Spleen (tissue), 11 donors: ENCODE measurements at regions not wholly inside any gene's neighbourhood (a gene's known extent, or its start where the extent isn't known, plus 50 kb on each side); places are given as distances from the start of the nearest gene placed in this dataset.

Experiments
- DNase-seq: peaks from one replicate; pipeline ENCODE4 v3.0.0-alpha.2; 2020
- H3K27ac ChIP-seq, 8 donors: fragments of 200-600 bp; sonication (generic) in 7 of 8; 1 replicate in 4 of 8; 2 replicates in 4 of 8; pipeline versions ENCODE4 v1.5.0 to v1.8.0; 2016 to 2021; ENCODE audit warnings: inconsistent platforms in 4 of 8, mild to moderate bottlenecking in 4 of 8, moderate library complexity in 1 of 8
- H3K27me3 ChIP-seq, 7 donors: fragments of 200-600 bp; sonication (generic) in 6 of 7; replicated peaks in 1 of 7; 1 replicate in 4 of 7; 2 replicates in 3 of 7; pipeline versions ENCODE4 v1.5.0 to v1.8.0; 2016 to 2021; ENCODE audit warnings: inconsistent platforms in 3 of 7, mild to moderate bottlenecking in 1 of 7
- H3K36me3 ChIP-seq, 6 donors: fragments of 200-600 bp; sonication (generic) in 5 of 6; 1 replicate in 4 of 6; 2 replicates in 2 of 6; pipeline versions ENCODE4 v1.5.0 to v1.8.0; 2016 to 2021; ENCODE audit warnings: inconsistent platforms in 2 of 6
- H3K4me1 ChIP-seq, 6 donors: fragments of 200-600 bp; sonication (generic) in 5 of 6; 1 replicate in 3 of 6; 2 replicates in 3 of 6; pipeline versions ENCODE4 v1.5.0 to v1.8.0; 2016 to 2021; ENCODE audit warnings: inconsistent platforms in 3 of 6
- H3K4me3 ChIP-seq, 8 donors: fragments of 200-600 bp; sonication (generic) in 7 of 8; 1 replicate in 4 of 8; 2 replicates in 4 of 8; pipeline versions ENCODE4 v1.5.0 to v1.8.0; 2016 to 2021; ENCODE audit warnings: inconsistent platforms in 4 of 8, mild to moderate bottlenecking in 4 of 8, moderate library complexity in 2 of 8
- H3K9me3 ChIP-seq, 8 donors: fragments of 200-600 bp; sonication (generic) in 7 of 8; 1 replicate in 4 of 8; 2 replicates in 4 of 8; pipeline versions ENCODE4 v1.5.0 to v1.8.0; 2016 to 2021; ENCODE audit warnings: inconsistent platforms in 4 of 8
- POLR2A ChIP-seq, 3 donors: fragments of 450-650 bp; IDR thresholded peaks; one replicate each; pipeline ENCODE4 v1.5.1; 2017; ENCODE audit warnings: antibody characterized with exemption in 3 of 3, mild to moderate bottlenecking in 1 of 3
- POLR2AphosphoS5 ChIP-seq, 3 donors: sonication (generic); formaldehyde crosslinking; IDR thresholded peaks; one replicate each; pipeline ENCODE4 v1.5.1; 2017; ENCODE audit warnings: antibody characterized with exemption in 3 of 3
- WGBS, 5 donors: extraction: QIAGEN DNeasy Blood & Tissue Kit in 3 of 5; methylation state at CpG; one replicate each; pipeline versions ENCODE4 v1.1.5 to v1.1.7; 2013 to 2018; 5-methylcytosine and 5-hydroxymethylcytosine counted together
- intact Hi-C: fragments of 100-400 bp; cut with DNase I; formaldehyde crosslinking; loops from one replicate; pipeline ENCODE4 v1.15.0; 2023; ENCODE audit warnings: low total_unique reads
- TF ChIP-seq, protein P1 (sequence below), 11 experiments: fragments of 200-600 bp in 7 of 11; fragments of 450-650 bp in 4 of 11; sonication (generic) in 4 of 11; IDR thresholded peaks in 8 of 11; conservative IDR thresholded peaks in 3 of 11; 1 replicate in 7 of 11; 2 replicates in 4 of 11; pipeline versions ENCODE4 v1.4.0 to v1.8.0; 2016 to 2021; ENCODE audit warnings: antibody characterized with exemption in 11 of 11, inconsistent platforms in 4 of 11, mild to moderate bottlenecking in 1 of 11
- donor health status: healthy with polysubstance abuse.
- donor health status: DM: no; HTN: no; CAD: no; lungs with moderate emphysema.
- donor health status: DM: no; HTN: no; CAD: no.
- donor health status: Bipolar disorder and iron deficiency.
- donor health status: healthy.
- donor health status: DM: no; HTN: no; CAD: no.
- donor health status: DM: yes; HTN: yes; CAD: no.

DNA sequence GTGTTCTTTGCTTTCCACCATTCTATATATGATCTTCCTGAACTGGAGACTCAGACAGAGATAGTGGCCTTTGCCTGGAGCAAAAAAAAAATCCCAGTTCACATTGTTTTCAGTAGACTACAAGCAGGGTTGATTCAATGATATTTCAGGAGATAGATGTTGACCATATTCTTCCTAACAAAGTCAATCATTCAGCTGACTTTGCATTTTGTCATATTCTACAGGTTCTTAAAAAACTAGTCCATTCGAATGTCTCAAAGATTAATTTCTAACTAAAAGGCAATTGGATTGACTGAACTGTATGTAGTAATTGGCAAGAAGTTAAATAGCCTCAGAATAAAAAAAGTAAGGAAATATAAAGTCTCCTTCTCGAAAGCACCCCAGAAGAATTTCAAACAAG is 479.5 kb downstream of the NKX6-1 start:
- intact Hi-C loops = no loop called here
- WGBS, 5 donors = 70 to 89% (median 73%) methylated on average over 2 of the region's 2 CpGs
- H3K4me3 ChIP-seq = no peak overlapping the region
- no peaks in the 10 kb centered on the region for H3K27me3 ChIP-seq
- TF ChIP-seq POLR2AphosphoS5 (IDR thresholded peaks at IDR 0.05) (no peak), POLR2A (IDR thresholded peaks at IDR 0.05) (no peak)
- TF ChIP-seq, protein P1, sequence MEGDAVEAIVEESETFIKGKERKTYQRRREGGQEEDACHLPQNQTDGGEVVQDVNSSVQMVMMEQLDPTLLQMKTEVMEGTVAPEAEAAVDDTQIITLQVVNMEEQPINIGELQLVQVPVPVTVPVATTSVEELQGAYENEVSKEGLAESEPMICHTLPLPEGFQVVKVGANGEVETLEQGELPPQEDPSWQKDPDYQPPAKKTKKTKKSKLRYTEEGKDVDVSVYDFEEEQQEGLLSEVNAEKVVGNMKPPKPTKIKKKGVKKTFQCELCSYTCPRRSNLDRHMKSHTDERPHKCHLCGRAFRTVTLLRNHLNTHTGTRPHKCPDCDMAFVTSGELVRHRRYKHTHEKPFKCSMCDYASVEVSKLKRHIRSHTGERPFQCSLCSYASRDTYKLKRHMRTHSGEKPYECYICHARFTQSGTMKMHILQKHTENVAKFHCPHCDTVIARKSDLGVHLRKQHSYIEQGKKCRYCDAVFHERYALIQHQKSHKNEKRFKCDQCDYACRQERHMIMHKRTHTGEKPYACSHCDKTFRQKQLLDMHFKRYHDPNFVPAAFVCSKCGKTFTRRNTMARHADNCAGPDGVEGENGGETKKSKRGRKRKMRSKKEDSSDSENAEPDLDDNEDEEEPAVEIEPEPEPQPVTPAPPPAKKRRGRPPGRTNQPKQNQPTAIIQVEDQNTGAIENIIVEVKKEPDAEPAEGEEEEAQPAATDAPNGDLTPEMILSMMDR (IDR thresholded peaks at IDR 0.05 in 8 of 11, conservative IDR thresholded peaks at IDR 0.05 in 3 of 11) = no peak
- H3K4me1 ChIP-seq = no peaks in the 10 kb centered on the region
- no peaks in the 10 kb centered on the region for H3K9me3 ChIP-seq
- H3K36me3 ChIP-seq = no peaks in the 10 kb centered on the region
- H3K27ac ChIP-seq = no peak overlapping the region
- DNase-seq = no peak

DNA sequence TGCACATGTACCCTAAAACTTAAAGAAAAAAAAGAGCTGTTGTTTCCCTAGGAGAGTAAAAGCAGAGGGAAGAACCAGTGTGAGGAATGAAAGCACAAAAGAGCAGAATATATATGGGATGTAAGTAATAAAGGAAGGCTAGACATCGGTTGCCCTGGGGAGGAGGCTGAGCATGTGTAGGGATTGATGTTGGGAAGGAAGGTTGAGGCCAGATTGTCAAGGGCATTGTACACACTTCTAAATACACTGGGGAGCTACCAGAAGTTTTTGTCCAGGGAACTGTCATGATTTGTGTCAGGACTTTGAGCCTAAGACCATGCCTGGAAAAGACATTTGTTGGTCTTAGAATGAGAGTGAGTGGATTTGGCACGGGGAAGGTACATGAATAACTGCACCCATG is 467.1 kb downstream of the GPAT3 start:
- intact Hi-C loops = no loop called here
- TF ChIP-seq POLR2A (IDR thresholded peaks at IDR 0.05) = no peak
- no peak for TF ChIP-seq POLR2AphosphoS5 (IDR thresholded peaks at IDR 0.05)
- TF ChIP-seq, protein P1 (IDR thresholded peaks at IDR 0.05 in 8 of 11, conservative IDR thresholded peaks at IDR 0.05 in 3 of 11) = no peak
- no peaks in the 10 kb centered on the region for H3K36me3 ChIP-seq
- H3K9me3 ChIP-seq = no peaks in the 10 kb centered on the region
- no peaks in the 10 kb centered on the region for H3K4me1 ChIP-seq
- no peak for DNase-seq
- no peak overlapping the region for H3K27ac ChIP-seq
- WGBS, 5 donors = 77 to 92% (median 88%) methylated on average over 2 of the region's 2 CpGs
- no peak overlapping the region for H3K4me3 ChIP-seq
- H3K27me3 ChIP-seq = no peaks in the 10 kb centered on the region

DNA sequence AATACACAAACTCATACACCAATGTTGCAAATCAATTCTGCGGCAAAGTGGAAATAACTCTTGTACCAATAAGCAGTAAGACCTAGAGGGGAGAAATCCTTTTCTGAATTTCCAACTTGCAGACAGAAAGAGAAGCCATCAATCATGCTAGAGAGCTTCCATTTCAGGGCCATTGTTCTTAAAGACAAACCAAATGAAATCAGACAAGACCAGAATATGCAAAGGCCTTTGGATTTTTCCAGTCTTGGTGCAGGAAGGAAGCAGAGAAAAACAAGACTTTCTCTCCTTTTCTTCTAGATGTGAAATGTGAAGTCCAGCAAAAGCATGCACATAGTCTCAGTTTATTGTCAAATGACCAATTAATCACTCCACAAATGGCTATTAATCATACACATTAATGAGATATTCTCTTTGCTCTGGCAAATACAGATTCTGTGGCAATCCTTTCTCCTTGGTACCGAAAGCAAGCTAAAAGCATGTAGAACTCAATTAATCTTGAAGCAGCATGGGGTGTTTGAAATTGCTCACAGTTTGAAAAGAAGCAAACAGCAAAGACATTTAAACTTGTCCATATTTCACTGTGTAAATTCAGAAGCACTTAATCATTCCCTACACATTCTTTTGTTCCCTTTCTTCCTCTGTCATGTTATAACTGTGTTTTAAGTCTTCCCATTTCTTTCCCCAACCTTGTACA is 466.1 kb downstream of the GPAT3 start:
- intact Hi-C loops = no loop called here
- no peaks in the 10 kb centered on the region for H3K9me3 ChIP-seq
- TF ChIP-seq POLR2AphosphoS5 (IDR thresholded peaks at IDR 0.05) (no peak), POLR2A (IDR thresholded peaks at IDR 0.05) (no peak)
- TF ChIP-seq, protein P1 (IDR thresholded peaks at IDR 0.05 in 8 of 11, conservative IDR thresholded peaks at IDR 0.05 in 3 of 11) = no peak
- 64 to 73% (median 67%) methylated on average over 2 of the region's 2 CpGs for WGBS, 5 donors
- no peak overlapping the region for H3K27ac ChIP-seq
- no peak overlapping the region for H3K4me3 ChIP-seq
- DNase-seq = no peak
- no peaks in the 10 kb centered on the region for H3K27me3 ChIP-seq
- H3K4me1 ChIP-seq = no peaks in the 10 kb centered on the region
- no peaks in the 10 kb centered on the region for H3K36me3 ChIP-seq

DNA sequence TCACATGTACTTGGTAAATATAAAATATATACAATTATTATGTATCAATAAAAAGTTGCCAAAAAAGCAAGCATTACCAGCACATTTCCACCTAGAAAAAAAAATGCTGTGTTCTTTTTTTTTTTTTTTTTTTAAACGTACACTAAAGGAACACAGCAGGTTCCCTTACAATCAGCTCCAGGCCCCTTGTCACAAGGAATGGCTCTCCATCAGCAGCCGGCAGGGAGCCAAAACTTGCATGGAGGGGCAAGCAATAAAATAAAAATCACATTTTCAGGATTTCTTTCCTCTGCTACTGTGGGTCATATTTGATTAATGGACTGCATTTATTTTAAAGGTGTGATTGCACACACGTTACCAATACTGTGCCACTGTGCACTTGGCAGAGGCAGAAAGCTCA is 460.3 kb downstream of the GPAT3 start:
- TF ChIP-seq POLR2A (IDR thresholded peaks at IDR 0.05) (no peak), POLR2AphosphoS5 (IDR thresholded peaks at IDR 0.05) (no peak)
- TF ChIP-seq, protein P1 (IDR thresholded peaks at IDR 0.05 in 8 of 11, conservative IDR thresholded peaks at IDR 0.05 in 3 of 11) = no peak
- Histone ChIP-seq H3K27ac (no peak overlapping the region), H3K9me3 (no peaks in the 10 kb centered on the region), H3K4me1 (no peaks in the 10 kb centered on the region), H3K4me3 (no peak overlapping the region), H3K36me3 (no peaks in the 10 kb centered on the region), H3K27me3 (no peaks in the 10 kb centered on the region)
- WGBS, 5 donors = 46 to 64% (median 54%) methylated on average over 3 of the region's 3 CpGs
- DNase-seq = no peak
- intact Hi-C loops = no loop called here
